Ishikawa (cell line): ENCODE measurements at regions not wholly inside any gene's neighbourhood (a gene's known extent, or its start where the extent isn't known, plus 50 kb on each side); places are given as distances from the start of the nearest gene placed in this dataset.

Source experiments
- CREB1 ChIP-seq: IDR thresholded peaks from 2 replicates; pipeline ENCODE4 v1.6.1; 2012; ENCODE audit warnings: low read depth
- EP300 ChIP-seq: IDR thresholded peaks from 2 replicates; pipeline ENCODE4 v1.6.1; 2012; ENCODE audit warnings: borderline replicate concordance
- TAF1 ChIP-seq: IDR thresholded peaks from 2 replicates; pipeline ENCODE4 v1.6.1; 2012; ENCODE audit warnings: low read depth, mild to moderate bottlenecking
- TEAD4 ChIP-seq: IDR thresholded peaks from 2 replicates; pipeline ENCODE4 v1.6.1; 2012
- YY1 ChIP-seq: IDR thresholded peaks from 2 replicates; pipeline ENCODE4 v1.6.1; 2012; ENCODE audit warnings: low read depth
- TF ChIP-seq, protein P1 (sequence below): IDR thresholded peaks from 2 replicates; pipeline ENCODE4 v1.6.1; 2012; ENCODE audit warnings: low read depth, mild to moderate bottlenecking

DNA sequence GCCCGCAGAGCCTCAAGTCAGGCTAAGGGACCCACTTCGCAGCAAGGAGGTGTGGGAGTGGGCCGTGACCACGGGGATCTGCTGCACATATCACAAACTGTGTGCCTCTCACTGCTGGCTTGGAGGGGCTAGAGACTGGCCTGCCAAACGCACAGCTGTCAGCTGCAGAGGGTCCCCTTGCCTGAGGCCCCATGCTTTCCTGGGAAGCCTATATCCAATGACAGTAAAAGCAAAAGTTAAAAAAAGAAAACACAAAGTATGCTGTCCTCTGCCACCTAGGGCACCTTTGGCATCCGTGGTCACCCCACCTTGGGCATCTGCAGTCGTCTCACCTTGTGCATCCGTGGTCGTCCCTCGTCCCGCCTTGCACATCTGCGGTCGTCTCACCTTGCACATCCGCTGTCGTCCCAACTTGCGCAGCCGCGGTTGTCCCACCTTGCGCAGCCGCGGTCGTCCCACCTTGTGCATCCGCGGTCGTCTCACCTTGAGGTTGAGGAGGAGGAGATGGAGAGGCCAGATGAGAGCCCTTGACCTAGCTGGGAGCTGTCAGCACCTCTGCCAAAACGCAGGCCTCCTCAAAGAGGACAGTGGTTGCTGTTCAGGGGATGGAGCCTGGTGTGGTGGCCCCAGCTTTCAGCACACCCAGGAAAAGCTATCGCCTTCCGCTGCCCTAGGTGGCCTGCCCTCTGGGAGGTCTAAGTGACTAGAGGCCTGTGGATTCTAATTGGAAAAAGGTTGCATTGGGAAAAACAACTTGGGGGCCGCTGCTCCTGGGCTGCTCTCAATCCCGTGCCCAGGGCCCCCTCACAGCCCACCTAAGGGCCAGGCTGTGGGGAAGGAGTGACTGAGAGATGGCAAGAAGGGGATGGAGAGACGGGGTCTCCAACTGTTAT lies 90.5 kb downstream of the MYEOV start:
- TF ChIP-seq EP300 (no peak), CREB1 (no peak), TEAD4 (no peak), TAF1 (no peak), YY1 (no peak)
- TF ChIP-seq, protein P1, sequence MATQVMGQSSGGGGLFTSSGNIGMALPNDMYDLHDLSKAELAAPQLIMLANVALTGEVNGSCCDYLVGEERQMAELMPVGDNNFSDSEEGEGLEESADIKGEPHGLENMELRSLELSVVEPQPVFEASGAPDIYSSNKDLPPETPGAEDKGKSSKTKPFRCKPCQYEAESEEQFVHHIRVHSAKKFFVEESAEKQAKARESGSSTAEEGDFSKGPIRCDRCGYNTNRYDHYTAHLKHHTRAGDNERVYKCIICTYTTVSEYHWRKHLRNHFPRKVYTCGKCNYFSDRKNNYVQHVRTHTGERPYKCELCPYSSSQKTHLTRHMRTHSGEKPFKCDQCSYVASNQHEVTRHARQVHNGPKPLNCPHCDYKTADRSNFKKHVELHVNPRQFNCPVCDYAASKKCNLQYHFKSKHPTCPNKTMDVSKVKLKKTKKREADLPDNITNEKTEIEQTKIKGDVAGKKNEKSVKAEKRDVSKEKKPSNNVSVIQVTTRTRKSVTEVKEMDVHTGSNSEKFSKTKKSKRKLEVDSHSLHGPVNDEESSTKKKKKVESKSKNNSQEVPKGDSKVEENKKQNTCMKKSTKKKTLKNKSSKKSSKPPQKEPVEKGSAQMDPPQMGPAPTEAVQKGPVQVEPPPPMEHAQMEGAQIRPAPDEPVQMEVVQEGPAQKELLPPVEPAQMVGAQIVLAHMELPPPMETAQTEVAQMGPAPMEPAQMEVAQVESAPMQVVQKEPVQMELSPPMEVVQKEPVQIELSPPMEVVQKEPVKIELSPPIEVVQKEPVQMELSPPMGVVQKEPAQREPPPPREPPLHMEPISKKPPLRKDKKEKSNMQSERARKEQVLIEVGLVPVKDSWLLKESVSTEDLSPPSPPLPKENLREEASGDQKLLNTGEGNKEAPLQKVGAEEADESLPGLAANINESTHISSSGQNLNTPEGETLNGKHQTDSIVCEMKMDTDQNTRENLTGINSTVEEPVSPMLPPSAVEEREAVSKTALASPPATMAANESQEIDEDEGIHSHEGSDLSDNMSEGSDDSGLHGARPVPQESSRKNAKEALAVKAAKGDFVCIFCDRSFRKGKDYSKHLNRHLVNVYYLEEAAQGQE: no peak
